SK-N-SH (cell line): ENCODE measurements at regions not wholly inside any gene's neighbourhood (a gene's known extent, or its start where the extent isn't known, plus 50 kb on each side); places are given as distances from the start of the nearest gene placed in this dataset.

Experiments used
- CTCF ChIA-PET: fragments of 300-600, 350-600 bp; formaldehyde crosslinking; extraction: SDS; loops from one replicate; lab custom pipeline; 2021; lab: Yijun Ruan, JAX
- POLR2A ChIA-PET: fragments of 350-600 bp; sonication (Branson Sonifier 250); formaldehyde crosslinking; extraction: SDS; loops from one replicate; lab custom pipeline; 2020; ENCODE audit warnings: antibody characterized with exemption, inconsistent platforms; lab: Yijun Ruan, JAX
- DNase-seq: peaks from one replicate; pipeline ENCODE4 v3.0.0; 2012
- H2AFZ ChIP-seq: fragments of 200-600 bp; sonication (generic); 2 replicates; pipeline ENCODE4 v1.8.1; 2016; ENCODE audit warnings: antibody characterized with exemption, mild to moderate bottlenecking, low read depth
- H3F3A ChIP-seq: fragments of 200-600 bp; sonication (generic); replicated peaks from 2 replicates; pipeline ENCODE3; 2016; ENCODE audit warnings: antibody characterized with exemption, mild to moderate bottlenecking; ENCODE audit not compliant: insufficient read depth
- H3K27ac ChIP-seq, 2 experiments: fragments of 200-500 bp in 1 of 2; fragments of 200-600 bp in 1 of 2; sonication (Bioruptor generic) in 1 of 2; sonication (generic), shearing (Covaris generic) in 1 of 2; 2 replicates each; pipeline versions ENCODE4 v1.5.1 to v1.6.1; 2014 to 2016; ENCODE audit warnings: low read depth in 2 of 2, inconsistent platforms in 1 of 2, low read length in 1 of 2, mild to moderate bottlenecking in 1 of 2, mixed read lengths in 1 of 2
- H3K27me3 ChIP-seq: fragments of 200-600 bp; sonication (generic), shearing (Covaris generic); 2 replicates; pipeline ENCODE4 v1.6.1; 2016; ENCODE audit warnings: mixed run types; ENCODE audit not compliant: insufficient read depth
- H3K36me3 ChIP-seq, 2 experiments: fragments of 200-500 bp in 1 of 2; fragments of 200-600 bp in 1 of 2; sonication (Bioruptor generic) in 1 of 2; sonication (generic) in 1 of 2; replicated peaks in 1 of 2; 2 replicates each; pipeline versions ENCODE3 to v1.5.1; 2014 to 2016; ENCODE audit warnings: low read length in 1 of 2, mild to moderate bottlenecking in 1 of 2; ENCODE audit not compliant: insufficient read depth in 2 of 2, control insufficient read depth in 1 of 2
- H3K4me1 ChIP-seq, 2 experiments: fragments of 200-500 bp in 1 of 2; fragments of 200-600 bp in 1 of 2; sonication (Bioruptor generic) in 1 of 2; sonication (generic), shearing (Covaris generic) in 1 of 2; 2 replicates each; pipeline versions ENCODE4 v1.5.1 to v1.6.1; 2014 to 2016; ENCODE audit warnings: low read depth in 1 of 2, low read length in 1 of 2, mixed run types in 1 of 2; ENCODE audit not compliant: insufficient read depth in 2 of 2, control insufficient read depth in 1 of 2
- H3K4me2 ChIP-seq: fragments of 200-600 bp; sonication (generic), shearing (Covaris generic); 2 replicates; pipeline ENCODE4 v1.6.1; 2017; ENCODE audit warnings: mixed run types
- H3K4me3 ChIP-seq, 2 experiments: fragments of 200-500 bp in 1 of 2; fragments of 200-600 bp in 1 of 2; sonication (Bioruptor generic) in 1 of 2; sonication (generic), shearing (Covaris generic) in 1 of 2; 2 replicates each; pipeline versions ENCODE4 v1.5.1 to v1.8.1; 2014 to 2016; ENCODE audit warnings: low read depth in 2 of 2, inconsistent platforms in 1 of 2, low read length in 1 of 2, mild to moderate bottlenecking in 1 of 2, mixed read lengths in 1 of 2, moderate library complexity in 1 of 2
- H3K79me2 ChIP-seq: fragments of 200-600 bp; sonication (generic); 2 replicates; pipeline ENCODE4 v1.8.1; 2017; ENCODE audit warnings: mild to moderate bottlenecking; ENCODE audit not compliant: insufficient read depth
- H3K9ac ChIP-seq: fragments of 200-600 bp; sonication (generic); 2 replicates; pipeline ENCODE4 v1.6.1; 2017; ENCODE audit warnings: mixed run types
- H3K9me2 ChIP-seq: fragments of 200-600 bp; sonication (generic); 2 replicates; pipeline ENCODE4 v1.6.1; 2017; ENCODE audit warnings: mixed run types
- H3K9me3 ChIP-seq: fragments of 200-600 bp; sonication (generic); 2 replicates; pipeline ENCODE4 v1.6.1; 2017; ENCODE audit warnings: mixed run types, mild to moderate bottlenecking, moderate library complexity
- H4K20me1 ChIP-seq: fragments of 200-600 bp; sonication (generic); 2 replicates; pipeline ENCODE4 v1.6.1; 2017; ENCODE audit warnings: mild to moderate bottlenecking, mixed run types; ENCODE audit not compliant: insufficient read depth
- EP300 ChIP-seq, 2 experiments: IDR thresholded peaks; 2 replicates each; pipeline versions ENCODE4 v1.4.0 to v1.6.1; 2012; ENCODE audit warnings: borderline replicate concordance in 1 of 2, low read depth in 1 of 2, low read length in 1 of 2
- EZH2phosphoT487 ChIP-seq: fragments of 200-600 bp; sonication (generic); IDR thresholded peaks from 2 replicates; pipeline ENCODE4 v1.6.1; 2017; ENCODE audit warnings: low read depth, mixed run types, mild to moderate bottlenecking, antibody characterized with exemption, moderate library complexity, borderline replicate concordance
- FOSL2 ChIP-seq: IDR thresholded peaks from 2 replicates; pipeline ENCODE4 v1.4.0; 2012; ENCODE audit warnings: low read depth, mild to moderate bottlenecking, moderate library complexity, borderline replicate concordance
- FOXM1 ChIP-seq: IDR thresholded peaks from 2 replicates; pipeline ENCODE4 v1.4.0; 2012; ENCODE audit warnings: low read depth, mild to moderate bottlenecking
- GABPA ChIP-seq: IDR thresholded peaks from 2 replicates; pipeline ENCODE4 v1.4.0; 2012; ENCODE audit warnings: low read depth, mild to moderate bottlenecking
- GATA2 ChIP-seq: sonication (generic); formaldehyde crosslinking; IDR thresholded peaks from 2 replicates; pipeline ENCODE4 v1.5.0; 2020; ENCODE audit warnings: mild to moderate bottlenecking, missing genetic modification reagents
- IRF3 ChIP-seq: fragments of 150-350 bp; IDR thresholded peaks from 2 replicates; pipeline ENCODE4 v1.6.1; 2016; ENCODE audit warnings: mild to moderate bottlenecking, low read depth, low read length
- NFIC ChIP-seq: IDR thresholded peaks from 2 replicates; pipeline ENCODE4 v1.4.0; 2012; ENCODE audit warnings: borderline replicate concordance
- PBX3 ChIP-seq: IDR thresholded peaks from 2 replicates; pipeline ENCODE4; 2012
- REST ChIP-seq: IDR thresholded peaks from 2 replicates; pipeline ENCODE4 v1.6.1; 2012; ENCODE audit warnings: mild to moderate bottlenecking, low read depth, low read length, moderate library complexity
- YY1 ChIP-seq: IDR thresholded peaks from 2 replicates; pipeline ENCODE4 v1.4.0; 2012; ENCODE audit warnings: low read depth, mild to moderate bottlenecking
- WGBS: methylation state at CpG from one replicate; pipeline ENCODE4 v1.1.6; 2017; ENCODE audit warnings: low lambda C conversion rate; 5-methylcytosine and 5-hydroxymethylcytosine counted together

GRCh38 chr3:127059072-127059471 lies 76.2 kb downstream of the PLXNA1 start (continued):
- no peak for TF ChIP-seq GATA2 (CRISPR knock-in tag)
- TF ChIP-seq FOSL2, result no peak
- TF ChIP-seq REST, result no peak
- TF ChIP-seq EZH2phosphoT487, result no peak
- TF ChIP-seq NFIC, result no peak

- ChIA-PET CTCF (interaction anchor here (1.4 kb wide), 1 partner anchor 486 kb away, joined by 4 read pairs; no protein-coding TSS in a partner anchor), POLR2A (no interaction called here)
- H4K20me1 ChIP-seq, result no peaks in the 10 kb centered on the region
- H3K9me2 ChIP-seq, result no peaks in the 10 kb centered on the region
- no peaks in the 10 kb centered on the region for H3K9me3 ChIP-seq
- H2AFZ ChIP-seq, result no peak overlapping the region
- no peaks in the 10 kb centered on the region for H3K36me3 ChIP-seq
- H3K4me3 ChIP-seq, result no peak overlapping the region
- TF ChIP-seq PBX3 (no peak), FOSL2 (no peak), YY1 (no peak), FOXM1 (no peak), NFIC (no peak), EP300 (IDR thresholded peaks at IDR 0.05; ENCODE audit: borderline replicate concordance in 1 of 2, low read depth in 1 of 2, low read length in 1 of 2) (no peak), GABPA (no peak), IRF3 (no peak), REST (no peak)
- H3F3A ChIP-seq, result no peaks in the 10 kb centered on the region
- no peak overlapping the region for H3K4me2 ChIP-seq
- no peaks in the 10 kb centered on the region for H3K79me2 ChIP-seq
- no peaks in the 10 kb centered on the region; a peak in 1 of 4 replicates for H3K4me1 ChIP-seq
- no peak overlapping the region for H3K9ac ChIP-seq
- DNase-seq, result no peak
- WGBS, result 57% methylated on average over 4 of the region's 6 CpGs
- H3K27ac ChIP-seq, result no peak overlapping the region
- H3K27me3 ChIP-seq, result no peaks in the 10 kb centered on the region
Measured at GRCh38 chr3:127061641-127062040, 78.7 kb downstream of the PLXNA1 start.
